NAMALWA (cell line): ENCODE measurements at regions not wholly inside any gene's neighbourhood (a gene's known extent, or its start where the extent isn't known, plus 50 kb on each side); places are given as distances from the start of the nearest gene placed in this dataset.
"Not testable (repeated sequence)": the region's sequence is repeated elsewhere in the genome, so short reads cannot be mapped to it uniquely, and the experiment has no call there.

Source experiments
- DNase-seq: peaks from one replicate; pipeline ENCODE4 v3.0.0-alpha.2; 2015; ENCODE audit warnings: low spot score

DNA sequence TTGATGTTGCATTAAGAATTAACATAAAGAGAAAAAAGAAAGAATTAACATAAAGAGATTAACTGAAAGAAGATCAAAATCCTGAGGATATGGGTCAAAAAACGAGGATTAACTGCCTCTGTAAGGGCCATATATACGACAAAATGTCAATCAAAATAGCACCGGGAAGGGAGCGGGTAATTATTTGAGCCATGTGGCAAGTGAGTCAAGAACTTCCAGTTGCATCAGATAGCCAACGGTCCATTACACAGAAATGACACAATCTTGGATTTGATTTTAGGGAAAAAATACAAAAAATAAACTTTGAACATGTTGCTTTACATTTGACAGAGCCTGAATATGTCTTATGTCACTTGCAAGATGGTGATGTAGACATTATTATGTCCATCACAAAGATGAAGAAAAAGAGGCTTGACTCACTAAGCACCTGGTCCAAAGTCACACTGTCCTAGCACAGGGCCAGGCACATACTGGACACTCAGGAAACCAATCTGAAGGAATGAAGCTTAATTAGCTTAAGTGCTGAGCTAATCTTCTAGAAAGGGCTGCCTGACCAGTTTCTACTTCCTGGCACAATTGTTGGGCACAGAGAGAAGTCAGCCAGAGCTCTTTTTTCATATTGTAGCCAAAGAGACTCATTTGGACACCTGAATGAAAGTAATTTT, 273.2 kb upstream of the PAPPA start:
- DNase-seq, result no peak

DNA sequence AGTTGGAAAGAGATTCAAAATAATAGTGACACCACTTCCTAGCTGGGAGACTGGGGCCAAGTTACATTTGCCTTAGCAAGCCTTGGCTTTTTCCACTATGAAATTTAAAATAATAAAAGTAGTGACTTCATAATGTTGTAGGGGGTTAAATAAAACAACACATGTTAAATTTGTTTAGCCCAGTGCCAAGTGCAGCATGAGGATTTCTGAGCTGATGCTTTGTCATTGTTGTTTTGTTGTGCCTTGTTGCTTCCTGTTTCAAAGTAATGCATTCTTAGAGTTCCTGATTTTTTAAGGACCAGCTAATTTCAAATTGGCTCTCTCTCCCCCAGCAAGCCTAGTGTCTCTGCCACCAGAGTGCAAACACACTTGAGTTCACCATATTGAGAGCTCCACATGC, 270.7 kb upstream of the PAPPA start:
- DNase-seq, result no peak

DNA sequence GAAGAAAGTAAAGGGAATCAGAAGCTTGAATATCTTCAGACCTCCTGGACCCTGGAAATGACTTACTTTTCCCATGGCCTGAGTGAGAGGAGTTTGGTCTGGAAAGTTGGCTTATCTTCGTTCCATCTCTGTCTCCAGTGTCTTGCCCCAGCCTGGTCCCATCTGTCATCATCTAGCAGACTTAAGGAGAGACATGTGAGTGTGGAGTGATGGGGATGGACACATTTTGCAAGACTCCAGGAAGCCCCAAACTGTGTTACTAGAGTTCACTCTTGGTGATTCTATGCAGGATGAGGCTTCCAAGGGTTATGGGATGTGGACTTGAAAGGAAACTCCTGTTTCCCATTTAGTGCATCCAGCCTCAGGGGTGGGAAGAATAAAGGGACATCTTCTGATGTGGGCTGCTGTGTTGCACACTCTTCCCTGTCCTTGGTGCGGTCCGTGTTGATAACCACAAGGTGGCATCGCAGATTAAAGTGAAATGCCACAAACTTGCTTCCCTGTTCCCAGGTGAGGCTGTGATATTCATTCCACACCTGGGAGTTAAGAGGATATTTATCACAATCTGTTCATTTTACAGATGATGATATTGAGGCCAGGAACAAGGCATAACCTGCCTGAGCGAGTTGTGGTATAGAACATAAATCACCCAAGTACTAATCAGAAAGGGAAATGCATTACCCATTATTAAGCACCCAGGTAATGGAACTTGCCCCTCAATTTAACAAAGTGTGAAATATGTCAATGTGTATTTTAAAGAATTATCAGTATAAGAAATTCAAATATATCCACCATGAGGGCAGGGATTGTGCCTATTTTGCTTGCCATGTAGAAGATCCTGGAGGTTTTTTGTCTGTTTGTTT, 269.9 kb upstream of the PAPPA start:
- peak; percentile 24 for DNase-seq

DNA sequence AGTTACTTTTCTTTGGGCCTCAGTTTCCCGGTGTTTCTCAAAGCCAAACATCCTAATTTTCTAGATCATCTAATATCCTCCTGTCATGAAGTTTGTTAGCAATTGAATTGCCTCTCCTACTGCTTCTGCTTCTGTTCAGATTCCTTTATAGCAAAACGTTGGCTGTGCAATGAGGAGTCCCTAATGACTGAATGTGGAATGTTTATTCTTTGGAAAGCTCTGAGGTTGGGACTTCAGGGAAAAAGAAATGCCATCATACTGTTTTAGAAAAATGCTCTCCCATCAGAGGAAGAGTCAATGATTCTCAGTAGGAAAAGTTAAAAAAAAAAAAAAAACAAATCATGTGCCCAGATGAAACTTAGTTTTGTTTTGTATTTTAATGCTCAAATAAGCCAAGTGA, 268.7 kb upstream of the PAPPA start:
- no peak for DNase-seq

DNA sequence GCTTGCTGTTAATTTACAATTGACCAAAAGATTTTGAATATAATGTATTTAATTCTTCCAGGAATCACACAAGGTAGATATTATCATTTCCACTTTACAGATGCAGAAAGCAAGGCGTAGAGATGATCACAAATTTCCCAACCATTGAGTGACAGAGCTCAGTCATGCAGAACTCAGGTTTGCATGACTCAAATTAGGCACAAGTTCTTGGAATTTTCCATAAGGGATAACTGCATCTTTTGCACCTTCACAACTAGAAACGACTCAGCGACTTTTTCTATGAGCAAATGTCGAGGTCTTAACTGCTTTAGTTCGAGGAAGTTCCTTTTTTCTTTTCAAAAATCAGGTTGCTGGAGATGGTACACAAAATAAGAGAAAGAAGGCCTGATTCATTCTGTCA, 265.5 kb upstream of the PAPPA start:
- no peak for DNase-seq

DNA sequence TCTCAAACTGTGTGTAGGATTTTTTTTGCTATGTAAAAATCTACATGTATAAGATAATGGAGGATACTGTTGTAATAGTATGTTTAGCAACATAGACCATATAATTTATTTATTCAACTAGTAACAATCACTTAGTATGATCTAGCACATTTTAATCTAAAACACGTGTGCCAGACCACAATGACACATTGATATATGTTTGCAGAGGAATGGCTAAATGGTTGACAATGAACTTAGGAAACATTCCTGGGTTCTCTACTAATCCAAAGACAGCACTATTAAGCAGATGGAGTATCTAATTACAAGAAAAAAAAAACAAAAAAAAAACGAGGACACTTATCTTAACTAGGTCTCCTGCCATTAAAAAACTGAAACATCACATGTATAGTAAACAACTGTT, 261.7 kb upstream of the PAPPA start:
- DNase-seq, result no peak

DNA sequence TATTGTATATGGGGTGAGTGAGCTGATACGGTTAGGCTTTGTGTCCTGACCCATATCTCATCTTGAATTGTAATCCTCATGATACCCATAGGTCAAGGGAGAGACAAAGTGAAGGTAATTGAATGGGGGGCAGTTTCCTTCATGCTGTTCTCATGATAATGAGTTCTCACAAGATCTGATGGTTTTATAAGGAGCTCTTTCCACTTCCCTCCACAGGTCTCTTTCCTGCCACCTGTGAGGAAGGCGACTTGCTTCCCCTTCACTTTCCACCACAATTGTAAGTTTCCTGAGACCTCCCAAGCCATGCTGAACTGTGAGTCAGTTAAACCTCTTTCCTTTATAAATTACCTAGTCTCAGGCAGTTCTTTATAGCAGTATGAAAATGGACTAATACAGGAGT, 255.1 kb upstream of the PAPPA start:
- DNase-seq, result not testable (repeated sequence)

DNA sequence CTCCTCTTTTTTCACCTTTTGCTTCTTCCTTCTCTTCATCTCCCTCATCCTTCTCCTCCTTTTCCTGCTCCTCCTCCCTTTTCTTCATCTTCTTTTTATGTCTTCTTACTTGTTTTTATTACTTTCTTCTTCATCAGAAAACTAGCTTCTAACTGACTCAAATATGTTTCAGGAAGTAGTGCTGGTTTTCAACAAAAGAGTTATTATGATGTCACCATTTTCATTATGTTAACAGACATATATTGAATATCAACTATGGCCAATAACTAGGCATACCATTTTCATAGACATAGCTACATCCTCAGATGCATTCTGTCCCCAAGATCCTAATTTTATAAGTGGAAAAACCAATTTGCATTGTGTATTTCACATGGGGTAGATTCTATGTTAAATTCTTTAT, 252.9 kb upstream of the PAPPA start:
- no peak for DNase-seq

DNA sequence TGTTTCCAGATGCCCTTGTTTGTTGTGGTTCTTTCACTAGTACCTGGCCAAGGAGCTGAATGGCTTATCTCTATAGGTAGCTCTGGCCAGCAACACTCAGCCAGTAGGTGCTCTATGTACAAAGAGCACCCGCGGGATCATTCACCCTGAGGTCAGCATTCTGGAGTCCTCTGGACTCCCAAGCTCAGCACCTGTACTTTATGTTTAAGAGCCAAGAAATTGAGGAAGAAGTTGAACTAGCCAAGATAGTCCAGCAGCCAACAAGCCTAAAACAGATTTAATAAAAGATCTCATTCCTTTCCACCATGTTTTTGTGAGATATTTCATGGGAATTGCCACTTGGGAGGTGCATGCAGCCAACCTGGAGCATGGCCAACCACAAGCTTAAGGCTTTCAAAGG, 242.6 kb upstream of the PAPPA start:
- DNase-seq, result no peak

DNA sequence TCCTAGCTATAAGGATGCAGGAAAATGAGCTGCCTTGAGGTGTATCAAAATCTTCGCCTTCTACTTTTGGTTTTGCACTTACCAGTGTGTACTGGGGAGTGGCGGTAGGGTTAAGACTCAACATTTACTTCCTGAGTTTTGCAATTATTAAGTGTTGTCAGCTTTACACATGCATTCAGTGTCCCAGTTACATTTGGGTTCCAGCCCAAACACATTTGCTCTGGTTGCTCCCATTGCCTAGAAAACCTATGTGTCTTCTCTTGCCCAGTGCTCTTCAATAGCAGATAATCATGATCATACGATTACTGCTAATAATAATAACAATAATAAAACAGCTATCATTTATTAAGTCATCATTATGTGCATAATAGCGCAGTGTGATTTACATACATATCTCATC, 241.5 kb upstream of the PAPPA start:
- DNase-seq, result no peak

DNA sequence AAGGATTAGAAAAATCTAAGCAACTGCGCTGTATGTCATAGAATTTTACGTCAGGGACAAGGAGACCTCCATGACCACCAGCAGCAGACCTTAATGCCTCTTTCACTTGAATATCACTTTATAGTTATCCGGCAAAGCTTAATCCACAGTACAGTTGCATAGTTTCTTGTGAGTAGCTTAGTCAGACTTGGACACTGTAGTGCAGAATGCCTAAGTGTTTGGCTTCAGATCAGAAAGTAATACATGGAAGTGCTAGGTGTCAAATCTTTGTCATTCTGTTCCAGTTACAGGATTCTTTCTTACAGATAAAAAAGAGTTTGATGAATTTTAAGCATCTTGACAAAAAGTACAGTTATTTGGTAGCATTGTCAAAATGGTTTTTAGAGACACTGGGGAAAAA, 239.9 kb upstream of the PAPPA start:
- no peak for DNase-seq

DNA sequence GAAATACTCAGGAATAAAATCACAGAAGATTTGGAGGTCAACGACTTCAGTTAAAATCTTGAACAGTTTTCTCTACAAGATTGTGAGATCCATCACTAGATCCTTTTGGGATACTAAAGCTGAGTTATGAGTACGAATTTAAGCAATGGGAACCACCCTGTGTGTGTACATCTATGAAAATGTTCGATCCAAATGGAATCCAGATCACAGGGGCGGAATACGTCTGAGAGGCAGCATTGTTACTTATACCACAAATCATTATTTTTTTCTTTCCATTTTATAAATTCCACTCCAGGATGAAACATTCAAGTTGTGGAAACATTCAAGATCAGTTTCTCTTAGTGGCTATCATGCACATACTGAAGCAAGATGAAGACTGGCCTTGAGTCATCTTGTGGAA, 239.3 kb upstream of the PAPPA start:
- DNase-seq, result no peak

DNA sequence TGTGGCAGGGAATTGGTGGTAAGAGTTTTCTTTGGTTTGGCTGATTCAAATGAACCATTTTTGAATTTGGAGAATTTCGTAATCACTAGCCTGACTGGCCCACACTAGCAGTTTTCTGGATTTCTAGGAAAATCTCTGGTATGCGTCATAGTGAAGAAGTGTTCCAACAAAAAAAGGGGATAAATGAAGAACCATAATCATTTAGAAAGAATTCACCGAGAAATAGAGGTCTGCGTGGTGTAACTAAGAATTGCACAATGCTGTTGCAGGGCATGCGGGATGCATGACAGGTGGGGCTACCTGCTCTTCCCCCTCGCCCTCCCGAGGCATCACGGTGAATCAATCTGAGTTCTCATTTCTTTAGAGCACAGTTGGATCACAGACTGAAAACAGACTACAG, 232.3 kb upstream of the PAPPA start:
- no peak for DNase-seq

DNA sequence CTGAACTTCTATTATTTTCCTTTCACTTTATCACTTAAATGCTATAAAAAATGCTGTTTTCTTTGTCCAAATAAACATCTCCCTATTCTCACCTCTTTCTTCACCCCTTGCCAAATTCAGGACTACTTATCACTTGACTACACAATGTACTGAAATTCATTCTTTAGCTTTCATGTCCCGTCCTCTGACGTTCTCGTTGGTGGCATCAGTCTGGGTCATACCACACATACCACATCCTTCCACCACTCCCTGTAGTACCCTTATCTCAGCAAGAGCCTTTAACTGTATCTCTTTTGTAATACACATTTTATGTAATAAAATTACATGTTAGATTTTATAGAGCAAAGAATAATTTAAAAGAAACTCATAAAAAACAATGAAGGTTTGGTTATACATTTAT, 231.1 kb upstream of the PAPPA start:
- DNase-seq, result no peak

DNA sequence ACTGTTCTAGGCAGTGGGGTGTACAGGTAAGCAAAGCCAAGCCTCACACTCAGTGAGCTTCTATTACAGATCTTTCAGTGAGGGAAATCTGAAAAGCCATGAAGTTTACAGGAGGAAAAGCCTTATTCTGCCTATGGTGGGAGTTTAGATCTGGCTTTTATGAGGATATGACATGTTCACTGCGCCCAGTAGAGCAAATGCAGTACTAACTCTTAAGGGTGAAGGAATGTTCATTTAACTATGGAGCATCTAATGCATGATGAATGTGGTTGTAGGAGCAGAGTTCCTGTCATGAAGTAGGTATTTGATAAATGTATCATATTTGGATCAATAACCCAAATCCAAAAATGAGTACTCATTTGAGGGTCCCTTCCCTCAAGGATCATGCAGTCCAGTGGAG, 230.2 kb upstream of the PAPPA start:
- DNase-seq, result no peak

DNA sequence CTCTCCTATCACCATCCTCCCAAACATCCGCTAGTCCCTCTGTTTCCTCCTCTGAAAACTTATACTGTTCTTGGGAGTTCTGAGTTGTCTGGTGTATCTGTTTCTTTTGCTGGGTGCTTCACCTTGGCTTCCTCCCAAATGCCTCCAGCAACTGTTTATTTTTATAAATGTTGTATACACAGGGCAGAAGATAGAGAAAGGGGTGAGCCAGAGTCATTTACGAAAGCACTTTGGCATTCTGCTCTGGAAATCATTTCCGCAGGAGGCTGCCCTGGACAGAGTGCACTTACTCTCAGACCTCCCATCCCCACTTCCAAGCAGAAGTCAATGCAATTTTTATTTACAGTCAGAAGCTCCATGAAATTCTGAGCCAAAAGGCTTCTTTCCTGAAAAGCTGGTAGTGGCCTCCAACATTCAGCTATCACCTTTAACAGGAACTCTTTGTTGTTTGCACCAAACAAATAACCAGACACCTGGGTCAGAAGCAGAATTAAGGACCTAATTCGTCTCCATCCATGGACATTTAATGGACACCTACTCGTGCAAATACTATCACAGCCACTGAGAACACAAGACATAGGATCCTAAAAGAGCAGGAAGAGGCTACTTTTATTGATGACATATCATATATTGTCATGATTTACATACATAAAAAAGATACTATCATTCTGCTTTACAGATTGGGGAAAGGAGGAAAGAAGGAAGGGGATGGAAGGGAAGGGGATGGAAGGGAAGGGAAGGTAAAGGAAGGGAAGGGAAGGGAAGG, 229.5 kb upstream of the PAPPA start:
- no peak for DNase-seq

DNA sequence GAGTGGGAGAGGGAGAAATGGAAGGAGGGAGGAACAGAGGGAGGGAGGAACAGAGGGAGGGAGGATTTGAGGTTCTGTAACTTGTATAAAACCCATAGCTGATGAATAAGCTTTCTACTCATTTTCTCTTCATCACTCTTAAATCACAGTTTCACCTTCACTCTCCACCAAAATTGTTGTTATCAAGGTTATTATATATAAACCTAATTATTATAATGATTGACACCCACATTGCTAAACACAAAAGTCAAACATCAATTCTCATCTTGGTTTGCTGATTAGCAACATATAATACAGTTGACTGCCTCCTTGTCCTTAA, 229.0 kb upstream of the PAPPA start:
- DNase-seq, result no peak

DNA sequence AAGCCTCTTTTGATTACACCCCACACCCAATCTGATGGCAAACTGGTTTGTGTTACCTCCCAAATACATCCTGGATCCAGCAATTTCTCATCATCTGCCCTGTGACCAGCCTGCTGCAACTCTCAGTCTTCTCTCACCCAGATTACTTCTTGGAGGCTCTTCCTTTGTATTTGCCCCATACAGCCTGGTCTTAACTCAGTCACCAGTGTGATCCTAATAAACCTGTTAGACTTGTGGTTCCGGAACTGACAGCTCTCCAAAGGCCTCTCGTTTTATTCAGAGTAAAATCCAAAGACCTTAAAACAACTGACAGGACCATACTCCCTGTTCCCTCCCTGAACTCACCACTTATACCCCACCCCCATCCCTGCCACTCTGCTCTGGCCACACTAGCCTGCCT, 228.2 kb upstream of the PAPPA start:
- DNase-seq, result no peak

DNA sequence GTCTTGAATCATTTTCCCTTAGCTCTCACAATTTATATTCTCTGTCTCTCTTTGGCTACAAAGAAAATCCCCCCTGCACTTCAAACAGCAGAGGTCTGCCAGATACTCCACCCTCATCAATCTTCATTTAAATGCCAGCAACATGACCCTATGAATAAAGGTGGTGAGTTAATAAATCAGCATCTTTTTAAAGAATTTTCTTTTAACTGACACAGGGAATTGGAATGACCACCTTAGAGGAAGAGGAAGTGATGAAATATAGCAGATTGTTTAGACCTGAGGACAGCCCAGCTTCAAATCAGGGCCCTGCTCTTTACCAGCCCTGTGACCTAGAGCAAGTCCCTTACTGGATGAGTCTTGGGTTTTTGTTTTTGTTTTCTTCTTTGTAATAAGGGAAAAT, 223.1 kb upstream of the PAPPA start:
- no peak for DNase-seq

DNA sequence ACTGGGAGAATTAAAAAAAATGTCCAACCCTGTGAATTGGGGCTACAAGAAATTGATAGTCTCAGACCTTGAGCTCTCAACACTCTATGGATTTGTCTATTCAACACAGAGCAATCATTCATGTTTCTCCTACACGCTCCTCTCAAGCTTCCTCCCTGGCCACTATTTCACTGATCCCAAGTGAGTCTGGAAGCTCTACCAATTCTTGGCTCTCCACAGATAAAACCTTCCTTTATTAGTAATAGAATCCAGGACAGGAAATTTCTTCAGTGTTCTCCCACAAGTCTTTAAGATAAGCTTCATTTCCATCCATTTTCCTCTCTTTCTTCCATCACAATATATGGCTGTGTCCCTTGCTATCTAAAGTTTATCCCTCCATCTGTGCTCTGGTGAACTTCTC, 215.1 kb upstream of the PAPPA start:
- DNase-seq, result no peak

DNA sequence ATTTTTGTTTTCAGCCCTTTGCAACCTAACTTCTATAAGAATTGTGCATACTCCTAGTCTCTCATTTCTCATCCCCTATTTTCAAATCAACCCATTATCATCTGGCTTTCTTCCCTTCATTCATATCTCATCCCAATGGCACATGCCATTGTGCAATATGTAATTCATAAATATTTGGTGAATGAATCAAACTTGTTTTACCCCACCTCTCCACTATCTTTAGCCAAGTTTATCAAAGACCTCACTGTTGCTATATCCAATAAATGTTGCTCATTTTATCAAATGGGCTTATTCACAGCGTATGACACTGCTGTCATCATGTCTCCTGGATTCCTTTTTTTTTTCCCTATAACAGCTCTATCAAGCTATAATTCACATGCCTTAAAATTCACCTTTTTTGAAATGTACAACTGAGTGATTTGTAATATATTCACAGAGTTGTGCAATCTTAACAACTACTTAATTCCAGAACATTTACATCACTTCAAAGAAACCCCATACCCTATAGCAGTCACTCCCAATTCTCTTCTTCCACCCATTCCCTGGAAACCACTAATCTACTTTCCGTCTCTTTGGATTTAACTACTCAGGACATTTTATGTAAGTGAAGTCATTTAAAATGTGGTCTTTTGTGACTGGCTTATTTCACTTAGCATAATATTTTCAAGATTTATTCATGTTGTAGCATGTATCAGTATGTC, 214.4 kb upstream of the PAPPA start:
- no peak for DNase-seq

DNA sequence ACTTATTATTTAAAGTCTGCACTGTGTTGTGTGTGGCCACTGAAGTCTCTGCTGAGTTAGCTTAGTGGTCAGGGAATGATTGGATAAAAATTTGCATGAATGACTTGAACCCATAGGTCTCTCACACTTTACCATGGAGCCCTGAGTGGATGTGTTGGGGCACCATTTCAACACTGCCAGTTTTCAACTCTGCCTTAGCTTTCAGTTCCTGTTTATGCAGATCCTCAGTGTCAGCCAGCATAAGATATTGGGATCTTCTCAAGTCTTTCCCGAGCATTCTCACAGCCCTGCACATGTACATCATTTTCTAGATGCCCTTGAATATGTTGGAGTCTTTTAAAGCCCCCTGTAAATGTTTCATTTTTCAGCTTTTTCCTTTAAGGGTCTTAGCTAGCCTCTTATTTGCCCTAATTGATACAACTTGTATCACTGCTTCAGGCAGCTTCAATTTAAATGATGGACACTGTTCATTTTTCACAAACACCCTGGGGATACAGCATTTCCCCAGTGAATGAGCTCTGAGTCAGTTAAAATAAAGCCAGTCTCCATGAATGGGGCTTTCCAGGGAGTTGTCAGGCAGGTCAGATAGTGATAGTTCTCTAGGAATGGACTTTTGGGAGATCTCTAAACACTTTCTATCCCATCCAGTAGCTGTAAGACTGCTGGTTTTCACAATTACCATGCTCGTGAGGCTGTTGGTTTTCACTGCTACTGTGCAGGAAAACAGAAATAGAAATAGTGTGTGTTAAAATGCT, 211.9 kb upstream of the PAPPA start:
- no peak for DNase-seq
